ENCODE measurements at regions not wholly inside any gene's neighbourhood (a gene's known extent, or its start where the extent isn't known, plus 50 kb on each side); places are given as distances from the start of the nearest gene placed in this dataset.

- Histone ChIP-seq H3K4me1 (ENCODE audit: control insufficient read depth in 1 of 2, insufficient read depth in 2 of 2, low read length in 2 of 2) (no peaks in the 10 kb centered on the region), H3K79me2 (ENCODE audit: insufficient read depth, low read length) (no peaks in the 10 kb centered on the region), H3K27me3 (ENCODE audit: control insufficient read depth in 2 of 2, insufficient read depth in 2 of 2, low read length in 2 of 2) (no peaks in the 10 kb centered on the region), H3K4me2 (replicated peaks; ENCODE audit: extremely low read depth, low read length, poor library complexity, severe bottlenecking) (no peak overlapping the region), H3K36me3 (replicated peaks in 1 of 2; ENCODE audit: control insufficient read depth in 1 of 2, insufficient read depth in 2 of 2, low read length in 2 of 2) (no peaks in the 10 kb centered on the region), H3K9me3 (replicated peaks in 1 of 2; ENCODE audit: control insufficient read depth in 1 of 2, insufficient read depth in 1 of 2, low read length in 2 of 2) (no peaks in the 10 kb centered on the region), H2AFZ (ENCODE audit: insufficient read depth, low read depth, low read length, poor library complexity, severe bottlenecking) (no peak overlapping the region), H3K9ac (ENCODE audit: insufficient read depth, low read length, poor library complexity, severe bottlenecking) (no peak overlapping the region), H3K27ac (ENCODE audit: low read depth in 1 of 2, low read length in 2 of 2) (no peak overlapping the region), H4K20me1 (ENCODE audit: insufficient read depth, low read length) (no peaks in the 10 kb centered on the region), H3K4me3 (replicated peaks in 1 of 3; ENCODE audit: low read depth in 2 of 3, low read length in 3 of 3) (no peak overlapping the region)
- DNase-seq, result no peak
- no peak overlapping the region for H3K4me3 Mint-ChIP-seq
- intact Hi-C loops (cut with micrococcal nuclease), result no loop called here
- no CpG with 5 or more reads among the region's 1 CpG for WGBS (ENCODE audit: insufficient coverage)
- H3K27me3 Mint-ChIP-seq (ENCODE audit: low read depth in 3 of 3), result peaks cover 0 to 4% (median 2%) of the 10 kb centered on the region in 3 donors
- H3K27ac Mint-ChIP-seq, result no peak overlapping the region
- TF ChIP-seq, protein P1, sequence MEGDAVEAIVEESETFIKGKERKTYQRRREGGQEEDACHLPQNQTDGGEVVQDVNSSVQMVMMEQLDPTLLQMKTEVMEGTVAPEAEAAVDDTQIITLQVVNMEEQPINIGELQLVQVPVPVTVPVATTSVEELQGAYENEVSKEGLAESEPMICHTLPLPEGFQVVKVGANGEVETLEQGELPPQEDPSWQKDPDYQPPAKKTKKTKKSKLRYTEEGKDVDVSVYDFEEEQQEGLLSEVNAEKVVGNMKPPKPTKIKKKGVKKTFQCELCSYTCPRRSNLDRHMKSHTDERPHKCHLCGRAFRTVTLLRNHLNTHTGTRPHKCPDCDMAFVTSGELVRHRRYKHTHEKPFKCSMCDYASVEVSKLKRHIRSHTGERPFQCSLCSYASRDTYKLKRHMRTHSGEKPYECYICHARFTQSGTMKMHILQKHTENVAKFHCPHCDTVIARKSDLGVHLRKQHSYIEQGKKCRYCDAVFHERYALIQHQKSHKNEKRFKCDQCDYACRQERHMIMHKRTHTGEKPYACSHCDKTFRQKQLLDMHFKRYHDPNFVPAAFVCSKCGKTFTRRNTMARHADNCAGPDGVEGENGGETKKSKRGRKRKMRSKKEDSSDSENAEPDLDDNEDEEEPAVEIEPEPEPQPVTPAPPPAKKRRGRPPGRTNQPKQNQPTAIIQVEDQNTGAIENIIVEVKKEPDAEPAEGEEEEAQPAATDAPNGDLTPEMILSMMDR (IDR thresholded peaks at IDR 0.05), result no peak
- H3K36me3 Mint-ChIP-seq, result no peaks in the 10 kb centered on the region
- no peaks in the 10 kb centered on the region for H3K4me1 Mint-ChIP-seq
- peaks cover 0 to 11% (median 2%) of the 10 kb centered on the region in 7 donors for H3K9me3 Mint-ChIP-seq
Observed at GRCh38 chrX:140447150-140447549, 57.7 kb downstream of the SOX3 start.

DNA sequence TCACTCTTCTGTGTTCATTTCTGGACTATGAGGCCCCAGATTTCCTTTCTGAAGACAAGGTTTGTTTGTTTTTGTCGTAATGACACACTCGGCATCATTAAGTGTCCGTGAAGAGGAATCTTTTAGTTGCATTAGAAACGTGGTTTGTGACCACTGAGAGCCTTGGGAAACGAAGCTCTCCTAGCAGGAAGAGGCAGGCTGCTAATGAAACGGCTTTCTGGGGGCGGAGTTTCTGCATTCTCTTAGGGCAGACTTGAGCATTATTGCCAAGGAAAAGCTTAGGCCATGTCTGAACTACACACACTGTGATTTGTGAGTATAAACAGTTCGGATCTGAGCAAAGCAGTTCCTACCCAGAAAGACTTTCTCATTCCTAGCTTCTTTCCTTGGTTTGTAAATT is 64.0 kb downstream of the SOX3 start:
- no peak overlapping the region for H3K4me3 ChIP-seq (replicated peaks in 1 of 3; ENCODE audit: low read depth in 2 of 3, low read length in 3 of 3)
- no peaks in the 10 kb centered on the region for H3K36me3 ChIP-seq (replicated peaks in 1 of 2; ENCODE audit: control insufficient read depth in 1 of 2, insufficient read depth in 2 of 2, low read length in 2 of 2)
- intact Hi-C loops (cut with micrococcal nuclease), result no loop called here
- H2AFZ ChIP-seq (ENCODE audit: insufficient read depth, low read depth, low read length, poor library complexity, severe bottlenecking), result no peak overlapping the region
- 53% methylated on average over 5 of the region's 8 CpGs for WGBS (ENCODE audit: insufficient coverage)
- no peak overlapping the region for H3K27ac Mint-ChIP-seq
- H3K4me1 Mint-ChIP-seq, result no peaks in the 10 kb centered on the region
- no peak overlapping the region for H3K27ac ChIP-seq (ENCODE audit: low read depth in 1 of 2, low read length in 2 of 2)
- DNase-seq, result no peak
- no peaks in the 10 kb centered on the region for H3K9me3 ChIP-seq (replicated peaks in 1 of 2; ENCODE audit: control insufficient read depth in 1 of 2, insufficient read depth in 1 of 2, low read length in 2 of 2)
- no peak overlapping the region for H3K4me2 ChIP-seq (replicated peaks; ENCODE audit: extremely low read depth, low read length, poor library complexity, severe bottlenecking)
- TF ChIP-seq, protein P1 (IDR thresholded peaks at IDR 0.05), result no peak
- H3K79me2 ChIP-seq (ENCODE audit: insufficient read depth, low read length), result no peaks in the 10 kb centered on the region
- H3K27me3 Mint-ChIP-seq (ENCODE audit: low read depth in 3 of 3), result peaks cover 7 to 20% (median 17%) of the 10 kb centered on the region in 3 donors
- no peak overlapping the region for H3K4me3 Mint-ChIP-seq
- H3K9ac ChIP-seq (ENCODE audit: insufficient read depth, low read length, poor library complexity, severe bottlenecking), result no peak overlapping the region
- no peaks in the 10 kb centered on the region for H3K36me3 Mint-ChIP-seq
- H3K9me3 Mint-ChIP-seq, result peaks cover 0 to 6% (median 3%) of the 10 kb centered on the region in 7 donors
- H4K20me1 ChIP-seq (ENCODE audit: insufficient read depth, low read length), result no peaks in the 10 kb centered on the region
- peaks cover 0 to 22% of the 10 kb centered on the region in 2 donors for H3K27me3 ChIP-seq (ENCODE audit: control insufficient read depth in 2 of 2, insufficient read depth in 2 of 2, low read length in 2 of 2)
- no peaks in the 10 kb centered on the region for H3K4me1 ChIP-seq (ENCODE audit: control insufficient read depth in 1 of 2, insufficient read depth in 2 of 2, low read length in 2 of 2)

Measured in CD14-positive monocyte (primary cell).